ENCODE measurements at regions not wholly inside any gene's neighbourhood (a gene's known extent, or its start where the extent isn't known, plus 50 kb on each side); places are given as distances from the start of the nearest gene placed in this dataset.
"Not testable (repeated sequence)": the region's sequence is repeated elsewhere in the genome, so short reads cannot be mapped to it uniquely, and the experiment has no call there.

DNA sequence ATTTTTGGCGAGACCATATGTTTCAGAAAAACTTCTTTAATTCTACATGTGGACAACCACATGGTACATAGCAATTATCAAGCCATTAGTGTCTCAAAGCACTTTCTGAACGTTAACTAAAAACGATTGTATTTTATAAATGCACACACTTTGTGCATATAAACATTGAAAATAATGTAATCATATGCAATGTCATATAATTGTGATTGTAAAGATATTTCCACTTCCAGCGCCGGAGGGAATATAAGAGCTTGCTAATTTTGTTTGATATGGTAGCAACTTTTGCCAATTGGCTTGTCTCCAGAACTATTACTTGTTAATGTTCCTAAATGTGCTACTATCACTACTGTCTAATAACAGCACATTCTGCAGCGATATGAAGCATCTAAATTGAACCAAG, 162.3 kb upstream of the SMIM31 start:
- DNase-seq (ENCODE audit: low read depth) = no peak

DNA sequence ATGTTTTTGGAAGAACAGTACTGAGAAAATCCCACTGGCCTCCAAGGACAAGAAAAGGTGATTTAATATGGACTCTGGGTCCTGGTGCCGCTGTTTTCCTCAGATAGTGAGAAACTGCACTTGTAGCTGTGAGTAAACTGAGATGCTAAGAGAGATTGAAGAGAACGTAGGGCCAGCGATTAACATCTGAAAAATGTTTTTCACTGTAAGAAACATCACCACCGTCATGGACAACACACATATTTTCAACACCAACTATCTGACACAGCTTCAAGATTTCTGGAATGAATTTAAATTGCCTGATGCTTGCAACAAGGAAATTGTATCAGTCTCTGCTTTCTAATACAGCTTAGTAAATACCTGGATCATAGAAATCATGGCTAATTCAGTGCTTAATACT, 158.2 kb upstream of the SMIM31 start:
- no peak for DNase-seq (ENCODE audit: low read depth)

- no peak for DNase-seq (ENCODE audit: low read depth)
These were observed 157.5 kb upstream of the SMIM31 start for GRCh38 chr4:164596318-164596878.

GRCh38 chr4:164596927-164597326, 157.0 kb upstream of the SMIM31 start:
- no peak for DNase-seq (ENCODE audit: low read depth)

DNA sequence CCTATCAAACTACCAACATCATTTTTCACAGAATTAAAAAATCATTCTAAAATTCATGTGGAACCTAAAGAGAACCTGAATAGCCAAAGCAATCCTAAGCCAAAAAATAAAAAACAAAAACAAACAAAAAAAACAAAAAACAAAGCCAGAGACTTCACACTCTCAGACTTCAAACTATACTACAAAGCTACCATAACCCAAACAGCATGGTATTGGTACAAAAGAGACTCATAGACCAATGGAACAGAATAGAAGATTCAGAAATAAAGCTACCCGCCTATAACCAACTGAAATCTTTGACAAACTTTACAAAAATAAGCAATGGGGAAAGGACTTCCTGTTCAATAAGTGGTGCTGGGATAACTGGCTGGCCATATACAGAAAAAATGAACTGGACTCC, 152.3 kb upstream of the SMIM31 start:
- no peak for DNase-seq (ENCODE audit: low read depth)

GRCh38 chr4:164605791-164606190, 148.1 kb upstream of the SMIM31 start:
- DNase-seq (ENCODE audit: low read depth) = not testable (repeated sequence)

- DNase-seq (ENCODE audit: low read depth) = no peak
These were observed 147.5 kb upstream of the SMIM31 start for GRCh38 chr4:164606478-164606877.

DNA sequence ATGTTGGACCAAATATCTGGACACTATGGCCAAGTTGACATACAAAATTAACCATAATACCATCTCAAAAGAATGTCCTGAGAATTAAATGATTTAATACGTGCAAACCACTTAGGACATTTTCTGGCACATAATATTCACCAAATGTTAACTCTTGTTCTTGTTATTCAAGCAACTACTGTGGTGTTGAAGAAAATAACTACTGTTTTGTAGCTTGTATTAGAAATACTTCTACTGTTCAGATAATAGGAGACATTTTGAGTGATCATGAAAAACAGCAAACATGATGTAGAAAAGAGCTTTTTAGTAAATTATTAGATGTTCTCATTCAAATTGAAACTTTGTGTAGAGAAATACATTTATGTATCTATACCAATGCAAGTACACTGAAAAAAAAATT, 140.7 kb upstream of the SMIM31 start:
- no peak for DNase-seq (ENCODE audit: low read depth)

DNA sequence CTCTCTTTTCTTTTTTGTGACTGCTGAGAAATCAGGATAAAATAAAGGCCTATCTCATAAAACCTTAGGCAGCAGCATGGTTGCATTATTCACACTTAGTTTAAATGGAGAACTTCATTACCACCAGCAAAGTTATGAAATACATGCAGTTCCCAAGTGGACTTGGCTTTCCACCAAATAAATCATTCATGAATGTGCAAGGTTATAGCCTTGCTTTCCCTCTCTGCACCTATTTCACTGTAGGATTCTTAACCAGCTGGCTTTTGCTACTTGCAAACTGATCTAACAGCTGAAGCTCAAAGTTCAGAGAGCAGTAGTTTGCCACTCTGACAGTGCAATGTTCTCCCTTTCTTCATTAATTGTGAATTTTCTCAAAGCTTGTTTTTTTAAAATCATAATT, 140.1 kb upstream of the SMIM31 start:
- no peak for DNase-seq (ENCODE audit: low read depth)

- no peak for DNase-seq (ENCODE audit: low read depth)
These were observed 139.6 kb upstream of the SMIM31 start for GRCh38 chr4:164614329-164614728.

DNA sequence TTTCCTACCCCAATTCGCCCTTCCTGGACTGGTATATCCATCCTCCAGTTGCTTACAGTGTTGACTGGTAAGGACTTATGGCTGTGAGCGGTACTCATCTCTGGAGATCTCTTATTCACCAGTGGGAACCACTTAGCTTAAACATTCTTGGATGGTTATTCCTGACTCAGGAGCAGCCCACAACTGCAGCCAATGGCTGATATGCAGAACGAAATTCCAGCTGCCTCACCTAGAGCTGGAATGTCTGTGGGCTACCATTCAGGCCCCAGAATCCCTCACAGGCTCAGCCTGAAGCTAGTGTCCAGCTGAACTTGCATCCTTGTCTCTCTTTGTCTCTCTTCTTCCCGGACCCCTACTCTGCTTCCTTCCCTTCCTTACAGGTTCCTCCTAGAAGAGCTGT, 138.9 kb upstream of the SMIM31 start:
- no peak for DNase-seq (ENCODE audit: low read depth)

GRCh38 chr4:164615964-164616363, 138.0 kb upstream of the SMIM31 start:
- DNase-seq (ENCODE audit: low read depth) = no peak

GRCh38 chr4:164616961-164617360, 137.0 kb upstream of the SMIM31 start:
- no peak for DNase-seq (ENCODE audit: low read depth)

DNA sequence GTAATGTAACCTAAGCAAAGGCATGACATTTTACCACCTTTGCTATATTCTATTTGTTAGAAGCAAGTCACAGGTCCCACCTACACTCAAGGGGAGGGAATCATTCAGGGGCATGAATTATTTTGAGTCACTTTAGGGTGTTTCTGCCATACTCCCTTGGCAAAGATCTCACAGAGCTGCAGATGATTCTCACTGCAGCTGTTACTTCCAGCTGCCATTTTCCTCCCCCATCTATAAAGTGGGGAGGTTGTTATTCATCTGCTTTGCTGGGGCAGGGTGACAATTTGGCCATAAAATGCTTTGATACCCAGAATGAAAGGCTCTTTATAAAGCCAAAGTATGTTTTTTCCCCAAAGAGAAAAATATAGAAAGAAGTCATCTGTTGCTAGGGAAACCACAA, 136.5 kb upstream of the SMIM31 start:
- DNase-seq (ENCODE audit: low read depth) = no peak

GRCh38 chr4:164617911-164618310, 136.0 kb upstream of the SMIM31 start:
- DNase-seq (ENCODE audit: low read depth) = no peak

DNA sequence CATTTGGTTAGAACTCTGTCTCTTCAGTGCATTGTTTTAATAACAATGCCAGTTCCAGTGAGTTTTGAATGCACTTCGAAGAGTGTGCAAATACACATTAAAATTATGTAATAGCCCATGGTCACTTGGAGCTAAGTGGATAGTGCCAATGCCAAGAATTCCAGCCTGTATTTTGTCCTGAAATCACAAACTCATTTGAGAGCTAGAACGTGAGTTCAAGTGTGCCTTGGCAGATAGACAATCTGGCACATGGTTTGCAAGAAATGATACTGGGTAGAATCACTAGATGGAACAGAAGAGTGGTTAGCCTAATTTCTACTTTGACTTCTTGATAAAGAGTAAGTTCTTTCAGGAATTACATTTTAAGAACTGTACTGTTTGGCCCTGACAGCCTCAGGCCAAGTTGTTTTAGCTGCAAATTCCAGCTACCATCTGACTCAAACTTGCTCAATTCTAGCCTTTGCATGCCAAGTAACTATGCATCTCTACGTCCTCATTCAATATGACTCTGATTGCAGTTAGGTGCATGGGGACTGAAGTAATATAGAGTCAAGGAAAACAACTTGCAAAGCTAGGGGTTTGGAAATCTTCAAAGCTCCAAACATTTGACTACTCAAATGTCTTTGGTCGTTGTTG, 131.9 kb upstream of the SMIM31 start:
- no peak for DNase-seq (ENCODE audit: low read depth)

- DNase-seq (ENCODE audit: low read depth) = no peak
These were observed 130.8 kb upstream of the SMIM31 start for GRCh38 chr4:164623099-164623498.

- DNase-seq (ENCODE audit: low read depth) = no peak
These were observed 114.9 kb upstream of the SMIM31 start for GRCh38 chr4:164639001-164639400.

DNA sequence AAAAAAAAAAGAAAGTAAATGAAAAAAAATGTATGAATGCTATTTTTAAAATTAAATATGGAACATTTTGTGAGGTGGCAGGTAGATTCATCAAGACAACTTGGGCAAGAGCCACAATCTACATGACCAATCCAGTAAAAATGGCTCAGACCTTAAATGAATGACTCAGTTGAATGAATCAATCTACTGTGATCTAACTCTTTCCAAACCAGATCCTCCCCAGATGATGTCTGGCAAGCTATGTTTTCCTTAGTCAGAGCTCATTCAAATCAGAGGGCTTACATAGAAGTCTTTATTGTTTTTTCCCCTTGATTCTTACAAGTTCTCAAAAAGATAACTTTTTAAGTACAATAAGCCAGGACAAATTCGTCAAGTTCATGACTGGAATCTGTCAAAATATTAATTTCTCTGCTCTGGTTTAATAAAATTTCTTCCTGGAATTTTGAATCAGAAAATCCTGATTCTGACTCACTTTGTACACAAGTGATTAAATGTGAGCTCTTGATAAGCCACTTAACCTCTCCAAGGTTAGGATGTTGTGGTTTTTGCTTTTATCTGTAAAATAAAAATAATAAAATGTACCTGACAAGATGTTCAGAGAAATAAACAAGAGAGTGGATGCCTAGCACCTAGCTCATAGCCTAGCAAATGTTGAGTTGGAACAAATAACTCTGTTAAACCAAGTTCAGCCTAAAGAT, 105.6 kb upstream of the SMIM31 start:
- no peak for DNase-seq (ENCODE audit: low read depth)

DNA sequence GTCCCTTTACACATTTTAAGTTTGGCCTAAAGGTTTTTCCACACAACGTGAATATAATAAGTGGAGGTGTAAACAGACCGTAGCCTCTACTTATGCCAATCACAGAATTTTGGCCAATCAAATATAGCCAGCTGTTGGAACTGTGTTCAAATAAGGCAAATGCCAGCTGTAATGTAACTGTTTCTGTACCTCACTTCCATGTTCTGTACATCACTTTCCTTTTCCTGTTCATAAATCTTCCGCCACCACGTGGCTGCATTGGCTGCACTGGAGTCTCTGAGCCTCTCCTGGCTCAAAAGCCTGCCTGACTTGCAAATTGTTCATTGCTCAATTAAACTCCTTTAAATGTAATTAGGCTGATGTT, 105.1 kb upstream of the SMIM31 start:
- DNase-seq (ENCODE audit: low read depth) = no peak

- DNase-seq (ENCODE audit: low read depth) = no peak
These were observed 94.2 kb upstream of the SMIM31 start for GRCh38 chr4:164659765-164660164.

DNA sequence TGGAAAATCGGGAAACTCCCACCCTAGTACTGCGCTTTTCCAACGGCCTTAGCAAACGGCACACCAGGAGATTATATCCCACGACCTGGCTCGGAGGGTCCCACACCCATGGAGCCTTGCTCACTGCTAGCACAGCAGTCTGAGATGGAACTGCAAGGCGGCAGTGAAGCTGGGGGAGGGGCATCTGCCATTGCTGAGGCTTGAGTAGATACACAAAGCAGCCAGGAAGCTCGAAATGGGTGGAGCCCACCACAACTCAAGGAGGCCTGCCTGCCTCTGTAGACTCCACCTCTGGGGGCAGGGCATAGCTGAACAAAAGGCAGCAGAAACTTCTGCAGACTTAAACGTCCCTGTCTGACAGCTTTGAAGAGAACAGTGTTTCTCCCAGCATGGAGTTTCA, 77.8 kb upstream of the SMIM31 start:
- DNase-seq (ENCODE audit: low read depth) = not testable (repeated sequence)

DNA sequence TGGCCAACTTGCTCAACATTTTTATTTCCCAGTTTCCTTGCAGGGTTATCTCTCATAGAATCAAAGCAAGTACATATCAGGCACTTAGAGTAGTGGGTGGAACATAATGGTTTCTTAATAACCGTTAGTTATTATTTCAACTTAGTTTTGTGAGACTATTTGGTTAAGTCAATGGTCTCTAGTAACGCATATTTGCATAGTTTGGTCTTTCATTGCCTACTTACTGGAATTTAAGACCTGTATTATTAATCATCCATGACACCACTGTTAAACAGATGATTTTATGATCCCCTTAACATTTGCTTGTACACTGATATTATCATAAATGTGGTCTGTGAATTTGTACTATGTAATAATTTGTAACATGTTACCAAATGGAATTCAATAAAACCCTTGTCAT, 70.9 kb upstream of the SMIM31 start:
- DNase-seq (ENCODE audit: low read depth) = no peak

DNA sequence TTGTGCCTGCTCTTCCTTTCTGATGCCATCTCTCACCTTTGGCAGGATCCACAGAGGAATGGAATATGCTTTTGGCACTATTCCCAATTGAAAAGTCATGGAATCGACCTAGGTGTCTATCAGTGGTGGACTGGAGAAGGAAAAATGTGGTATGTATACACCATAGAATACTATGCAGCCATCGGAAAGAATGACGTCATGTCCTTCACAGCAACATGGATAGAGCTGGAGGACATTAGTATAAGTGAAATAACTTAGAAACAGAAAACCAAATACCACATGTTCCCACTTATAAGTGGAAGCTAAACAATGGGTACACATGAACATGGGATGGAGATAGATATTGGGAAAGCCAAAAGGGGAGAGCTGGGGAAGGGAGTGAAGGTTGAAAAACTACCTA, 58.3 kb upstream of the SMIM31 start:
- no peak for DNase-seq (ENCODE audit: low read depth)
